ENCODE measurements at regions not wholly inside any gene's neighbourhood (a gene's known extent, or its start where the extent isn't known, plus 50 kb on each side); places are given as distances from the start of the nearest gene placed in this dataset.

- H3K4me1 ChIP-seq (ENCODE audit: control insufficient read depth, insufficient read depth, low read length): no peaks in the 10 kb centered on the region
- no peaks in the 10 kb centered on the region for H3K27me3 ChIP-seq (ENCODE audit: control insufficient read depth, insufficient read depth, low read length)
- no peaks in the 10 kb centered on the region for H3K9me3 ChIP-seq (replicated peaks; ENCODE audit: control insufficient read depth, low read depth, low read length)
- no peak overlapping the region for H3K27ac ChIP-seq (ENCODE audit: low read length)
- no peaks in the 10 kb centered on the region for H3K36me3 ChIP-seq (ENCODE audit: control insufficient read depth, insufficient read depth, low read length)
- peak; percentile 83 for DNase-seq
- H3K4me3 ChIP-seq (ENCODE audit: low read length): no peak overlapping the region
Observed at GRCh38 chr4:114310296-114310925, 288.2 kb upstream of the UGT8 start.

GRCh38 chr4:114311787-114312186, 286.8 kb upstream of the UGT8 start:
- no peaks in the 10 kb centered on the region for H3K9me3 ChIP-seq (replicated peaks; ENCODE audit: control insufficient read depth, low read depth, low read length)
- no peaks in the 10 kb centered on the region for H3K4me1 ChIP-seq (ENCODE audit: control insufficient read depth, insufficient read depth, low read length)
- DNase-seq: no peak
- no CpG with 5 or more reads among the region's 4 CpGs for WGBS (ENCODE audit: insufficient coverage)
- H3K36me3 ChIP-seq (ENCODE audit: control insufficient read depth, insufficient read depth, low read length): no peaks in the 10 kb centered on the region
- H3K27ac ChIP-seq (ENCODE audit: low read length): no peak overlapping the region
- H3K27me3 ChIP-seq (ENCODE audit: control insufficient read depth, insufficient read depth, low read length): no peaks in the 10 kb centered on the region
- no peak overlapping the region for H3K4me3 ChIP-seq (ENCODE audit: low read length)

- Histone ChIP-seq H3K36me3 (ENCODE audit: control insufficient read depth, insufficient read depth, low read length) (no peaks in the 10 kb centered on the region), H3K9me3 (replicated peaks; ENCODE audit: control insufficient read depth, low read depth, low read length) (no peaks in the 10 kb centered on the region), H3K27me3 (ENCODE audit: control insufficient read depth, insufficient read depth, low read length) (no peaks in the 10 kb centered on the region), H3K4me1 (ENCODE audit: control insufficient read depth, insufficient read depth, low read length) (no peaks in the 10 kb centered on the region), H3K4me3 (ENCODE audit: low read length) (no peak overlapping the region), H3K27ac (ENCODE audit: low read length) (no peak overlapping the region)
- DNase-seq: no peak
- no CpG with 5 or more reads among the region's 3 CpGs for WGBS (ENCODE audit: insufficient coverage)
Observed at GRCh38 chr4:114312338-114312737, 286.3 kb upstream of the UGT8 start.

GRCh38 chr4:114316789-114317188, 281.8 kb upstream of the UGT8 start:
- Histone ChIP-seq H3K27ac (ENCODE audit: low read length) (no peak overlapping the region), H3K9me3 (replicated peaks; ENCODE audit: control insufficient read depth, low read depth, low read length) (no peaks in the 10 kb centered on the region), H3K4me1 (ENCODE audit: control insufficient read depth, insufficient read depth, low read length) (no peaks in the 10 kb centered on the region), H3K27me3 (ENCODE audit: control insufficient read depth, insufficient read depth, low read length) (no peaks in the 10 kb centered on the region), H3K36me3 (ENCODE audit: control insufficient read depth, insufficient read depth, low read length) (no peaks in the 10 kb centered on the region), H3K4me3 (ENCODE audit: low read length) (no peak overlapping the region)
- no peak for DNase-seq

- Histone ChIP-seq H3K36me3 (ENCODE audit: control insufficient read depth, insufficient read depth, low read length) (no peaks in the 10 kb centered on the region), H3K9me3 (replicated peaks; ENCODE audit: control insufficient read depth, low read depth, low read length) (no peaks in the 10 kb centered on the region), H3K4me1 (ENCODE audit: control insufficient read depth, insufficient read depth, low read length) (no peaks in the 10 kb centered on the region), H3K4me3 (ENCODE audit: low read length) (no peak overlapping the region), H3K27me3 (ENCODE audit: control insufficient read depth, insufficient read depth, low read length) (no peaks in the 10 kb centered on the region), H3K27ac (ENCODE audit: low read length) (no peak overlapping the region)
- WGBS (ENCODE audit: insufficient coverage): no CpG with 5 or more reads among the region's 2 CpGs
- no peak for DNase-seq
Observed at GRCh38 chr4:114317564-114317963, 281.0 kb upstream of the UGT8 start.

- peak overlapping the region; percentile 17 for H3K27ac ChIP-seq (ENCODE audit: low read length)
- H3K36me3 ChIP-seq (ENCODE audit: control insufficient read depth, insufficient read depth, low read length): no peaks in the 10 kb centered on the region
- H3K4me1 ChIP-seq (ENCODE audit: control insufficient read depth, insufficient read depth, low read length): no peaks in the 10 kb centered on the region
- H3K27me3 ChIP-seq (ENCODE audit: control insufficient read depth, insufficient read depth, low read length): no peaks in the 10 kb centered on the region
- DNase-seq: peak; percentile 58
- no peak overlapping the region for H3K4me3 ChIP-seq (ENCODE audit: low read length)
- H3K9me3 ChIP-seq (replicated peaks; ENCODE audit: control insufficient read depth, low read depth, low read length): no peaks in the 10 kb centered on the region
Observed at GRCh38 chr4:114318309-114318708, 280.3 kb upstream of the UGT8 start.

GRCh38 chr4:114320126-114320525, 278.5 kb upstream of the UGT8 start:
- H3K36me3 ChIP-seq (ENCODE audit: control insufficient read depth, insufficient read depth, low read length): no peaks in the 10 kb centered on the region
- H3K27ac ChIP-seq (ENCODE audit: low read length): no peak overlapping the region
- no peaks in the 10 kb centered on the region for H3K9me3 ChIP-seq (replicated peaks; ENCODE audit: control insufficient read depth, low read depth, low read length)
- no peaks in the 10 kb centered on the region for H3K27me3 ChIP-seq (ENCODE audit: control insufficient read depth, insufficient read depth, low read length)
- no peak for DNase-seq
- WGBS (ENCODE audit: insufficient coverage): no CpG with 5 or more reads among the region's 2 CpGs
- H3K4me1 ChIP-seq (ENCODE audit: control insufficient read depth, insufficient read depth, low read length): no peaks in the 10 kb centered on the region
- H3K4me3 ChIP-seq (ENCODE audit: low read length): no peak overlapping the region

GRCh38 chr4:114321366-114321765, 277.2 kb upstream of the UGT8 start:
- Histone ChIP-seq H3K4me1 (ENCODE audit: control insufficient read depth, insufficient read depth, low read length) (no peaks in the 10 kb centered on the region), H3K4me3 (ENCODE audit: low read length) (no peak overlapping the region), H3K27me3 (ENCODE audit: control insufficient read depth, insufficient read depth, low read length) (no peaks in the 10 kb centered on the region), H3K9me3 (replicated peaks; ENCODE audit: control insufficient read depth, low read depth, low read length) (no peaks in the 10 kb centered on the region), H3K27ac (ENCODE audit: low read length) (no peak overlapping the region), H3K36me3 (ENCODE audit: control insufficient read depth, insufficient read depth, low read length) (no peaks in the 10 kb centered on the region)
- DNase-seq: peak; percentile 9
- no CpG with 5 or more reads among the region's 3 CpGs for WGBS (ENCODE audit: insufficient coverage)

- WGBS (ENCODE audit: insufficient coverage): 40% methylated on average over 1 of the region's 3 CpGs
- H3K4me3 ChIP-seq (ENCODE audit: low read length): no peak overlapping the region
- DNase-seq: no peak
Observed at GRCh38 chr4:114323841-114324240, 274.8 kb upstream of the UGT8 start.

GRCh38 chr4:114326358-114326757, 272.2 kb upstream of the UGT8 start:
- Histone ChIP-seq H3K4me3 (ENCODE audit: low read length) (no peak overlapping the region), H3K9me3 (replicated peaks; ENCODE audit: control insufficient read depth, low read depth, low read length) (no peaks in the 10 kb centered on the region), H3K4me1 (ENCODE audit: control insufficient read depth, insufficient read depth, low read length) (no peaks in the 10 kb centered on the region), H3K27ac (ENCODE audit: low read length) (no peak overlapping the region), H3K36me3 (ENCODE audit: control insufficient read depth, insufficient read depth, low read length) (no peaks in the 10 kb centered on the region), H3K27me3 (ENCODE audit: control insufficient read depth, insufficient read depth, low read length) (no peaks in the 10 kb centered on the region)
- no peak for DNase-seq
- WGBS (ENCODE audit: insufficient coverage): no CpG with 5 or more reads among the region's 1 CpG

More at GRCh38 chr4:114323841-114324240, 274.8 kb upstream of the UGT8 start:
- Histone ChIP-seq H3K9me3 (replicated peaks; ENCODE audit: control insufficient read depth, low read depth, low read length) (no peaks in the 10 kb centered on the region), H3K4me1 (ENCODE audit: control insufficient read depth, insufficient read depth, low read length) (no peaks in the 10 kb centered on the region), H3K27ac (ENCODE audit: low read length) (no peak overlapping the region), H3K27me3 (ENCODE audit: control insufficient read depth, insufficient read depth, low read length) (no peaks in the 10 kb centered on the region), H3K36me3 (ENCODE audit: control insufficient read depth, insufficient read depth, low read length) (no peaks in the 10 kb centered on the region)

GRCh38 chr4:114332119-114332518, 266.5 kb upstream of the UGT8 start:
- H3K4me1 ChIP-seq (ENCODE audit: control insufficient read depth, insufficient read depth, low read length): no peaks in the 10 kb centered on the region
- no peaks in the 10 kb centered on the region for H3K9me3 ChIP-seq (replicated peaks; ENCODE audit: control insufficient read depth, low read depth, low read length)
- no CpG with 5 or more reads among the region's 1 CpG for WGBS (ENCODE audit: insufficient coverage)
- no peak for DNase-seq
- H3K27me3 ChIP-seq (ENCODE audit: control insufficient read depth, insufficient read depth, low read length): no peaks in the 10 kb centered on the region
- H3K36me3 ChIP-seq (ENCODE audit: control insufficient read depth, insufficient read depth, low read length): no peaks in the 10 kb centered on the region
- no peak overlapping the region for H3K4me3 ChIP-seq (ENCODE audit: low read length)
- no peak overlapping the region for H3K27ac ChIP-seq (ENCODE audit: low read length)
